ENCODE measurements at regions not wholly inside any gene's neighbourhood (a gene's known extent, or its start where the extent isn't known, plus 50 kb on each side); places are given as distances from the start of the nearest gene placed in this dataset.
"Not testable (repeated sequence)": the region's sequence is repeated elsewhere in the genome, so short reads cannot be mapped to it uniquely, and the experiment has no call there.

- TF ChIP-seq, protein P1, sequence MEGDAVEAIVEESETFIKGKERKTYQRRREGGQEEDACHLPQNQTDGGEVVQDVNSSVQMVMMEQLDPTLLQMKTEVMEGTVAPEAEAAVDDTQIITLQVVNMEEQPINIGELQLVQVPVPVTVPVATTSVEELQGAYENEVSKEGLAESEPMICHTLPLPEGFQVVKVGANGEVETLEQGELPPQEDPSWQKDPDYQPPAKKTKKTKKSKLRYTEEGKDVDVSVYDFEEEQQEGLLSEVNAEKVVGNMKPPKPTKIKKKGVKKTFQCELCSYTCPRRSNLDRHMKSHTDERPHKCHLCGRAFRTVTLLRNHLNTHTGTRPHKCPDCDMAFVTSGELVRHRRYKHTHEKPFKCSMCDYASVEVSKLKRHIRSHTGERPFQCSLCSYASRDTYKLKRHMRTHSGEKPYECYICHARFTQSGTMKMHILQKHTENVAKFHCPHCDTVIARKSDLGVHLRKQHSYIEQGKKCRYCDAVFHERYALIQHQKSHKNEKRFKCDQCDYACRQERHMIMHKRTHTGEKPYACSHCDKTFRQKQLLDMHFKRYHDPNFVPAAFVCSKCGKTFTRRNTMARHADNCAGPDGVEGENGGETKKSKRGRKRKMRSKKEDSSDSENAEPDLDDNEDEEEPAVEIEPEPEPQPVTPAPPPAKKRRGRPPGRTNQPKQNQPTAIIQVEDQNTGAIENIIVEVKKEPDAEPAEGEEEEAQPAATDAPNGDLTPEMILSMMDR (IDR thresholded peaks at IDR 0.05; ENCODE audit: low read depth, low read length) = no peak
- TF ChIP-seq EZH2phosphoT487 (IDR thresholded peaks at IDR 0.05; ENCODE audit: low read depth) = no peak
- H3K27ac ChIP-seq (ENCODE audit: low read length) = no peak overlapping the region
- H3K9ac ChIP-seq (ENCODE audit: low read length) = no peak overlapping the region
Observed at GRCh38 chr15:95636107-95636506, 694.4 kb upstream of the NR2F2 start.

DNA sequence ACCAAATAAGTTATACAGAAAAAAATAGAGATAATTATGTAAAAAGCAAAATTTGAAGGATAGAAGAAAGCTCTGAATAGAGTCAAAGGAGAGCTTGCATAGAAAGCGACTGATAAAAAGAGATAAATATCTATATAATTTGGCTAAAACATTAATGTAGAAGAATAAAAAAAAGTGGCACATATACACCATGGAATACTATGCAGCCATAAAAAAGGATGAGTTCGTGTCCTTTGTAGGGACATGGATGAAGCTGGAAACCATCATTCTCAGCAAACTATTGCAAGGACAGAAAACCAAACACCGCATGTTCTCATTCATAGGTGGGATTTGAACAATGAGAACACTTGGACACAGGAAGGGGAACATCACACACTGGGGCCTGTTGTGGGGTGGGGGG lies 693.3 kb upstream of the NR2F2 start:
- not testable (repeated sequence) for H4K20me1 ChIP-seq (ENCODE audit: insufficient read depth, low read length); H2AFZ ChIP-seq (ENCODE audit: low read depth, low read length); H3K4me3 ChIP-seq (ENCODE audit: low read length); H3K27ac ChIP-seq (ENCODE audit: low read length); H3K79me2 ChIP-seq (ENCODE audit: low read length); H3K36me3 ChIP-seq (replicated peaks; ENCODE audit: low read depth, low read length); H3K9ac ChIP-seq (ENCODE audit: low read length); H3K4me2 ChIP-seq (ENCODE audit: low read length); H3K4me1 ChIP-seq (ENCODE audit: low read length); H3K27me3 ChIP-seq (ENCODE audit: low read depth, low read length); H3K9me3 ChIP-seq (ENCODE audit: insufficient read depth, low read length)

More at GRCh38 chr15:95636107-95636506, 694.4 kb upstream of the NR2F2 start:
- Histone ChIP-seq H3K4me3 (ENCODE audit: low read length) (no peak overlapping the region), H3K4me1 (ENCODE audit: low read length) (no peaks in the 10 kb centered on the region), H2AFZ (ENCODE audit: low read depth, low read length) (no peak overlapping the region), H3K79me2 (ENCODE audit: low read length) (no peaks in the 10 kb centered on the region), H3K4me2 (ENCODE audit: low read length) (no peak overlapping the region), H4K20me1 (ENCODE audit: insufficient read depth, low read length) (no peaks in the 10 kb centered on the region), H3K9me3 (ENCODE audit: insufficient read depth, low read length) (no peaks in the 10 kb centered on the region), H3K27me3 (ENCODE audit: low read depth, low read length) (no peaks in the 10 kb centered on the region), H3K36me3 (replicated peaks; ENCODE audit: low read depth, low read length) (no peaks in the 10 kb centered on the region)

- H3K27me3 ChIP-seq (ENCODE audit: low read depth, low read length) = no peaks in the 10 kb centered on the region
- no peak overlapping the region for H3K9ac ChIP-seq (ENCODE audit: low read length)
- no peaks in the 10 kb centered on the region for H3K9me3 ChIP-seq (ENCODE audit: insufficient read depth, low read length)
- TF ChIP-seq EZH2phosphoT487 (IDR thresholded peaks at IDR 0.05; ENCODE audit: low read depth) = no peak
- TF ChIP-seq, protein P1 (IDR thresholded peaks at IDR 0.05; ENCODE audit: low read depth, low read length) = no peak
- H3K4me2 ChIP-seq (ENCODE audit: low read length) = no peak overlapping the region
- H3K4me3 ChIP-seq (ENCODE audit: low read length) = no peak overlapping the region
- no peaks in the 10 kb centered on the region for H3K4me1 ChIP-seq (ENCODE audit: low read length)
- no peak overlapping the region for H3K27ac ChIP-seq (ENCODE audit: low read length)
- no peak overlapping the region for H2AFZ ChIP-seq (ENCODE audit: low read depth, low read length)
- H3K79me2 ChIP-seq (ENCODE audit: low read length) = no peaks in the 10 kb centered on the region
- H3K36me3 ChIP-seq (replicated peaks; ENCODE audit: low read depth, low read length) = no peaks in the 10 kb centered on the region
- H4K20me1 ChIP-seq (ENCODE audit: insufficient read depth, low read length) = no peaks in the 10 kb centered on the region
Observed at GRCh38 chr15:95639208-95639607, 691.3 kb upstream of the NR2F2 start.

GRCh38 chr15:95644100-95644875 lies 686.2 kb upstream of the NR2F2 start:
- H3K4me2 ChIP-seq (ENCODE audit: low read length) = no peak overlapping the region
- H3K27ac ChIP-seq (ENCODE audit: low read length) = no peak overlapping the region
- H3K79me2 ChIP-seq (ENCODE audit: low read length) = no peaks in the 10 kb centered on the region
- TF ChIP-seq, protein P1 (IDR thresholded peaks at IDR 0.05; ENCODE audit: low read depth, low read length) = no peak
- TF ChIP-seq EZH2phosphoT487 (IDR thresholded peaks at IDR 0.05; ENCODE audit: low read depth) = no peak
- no peak overlapping the region for H3K9ac ChIP-seq (ENCODE audit: low read length)
- H3K36me3 ChIP-seq (replicated peaks; ENCODE audit: low read depth, low read length) = no peaks in the 10 kb centered on the region
- H3K4me1 ChIP-seq (ENCODE audit: low read length) = no peaks in the 10 kb centered on the region
- H2AFZ ChIP-seq (ENCODE audit: low read depth, low read length) = no peak overlapping the region
- no peaks in the 10 kb centered on the region for H4K20me1 ChIP-seq (ENCODE audit: insufficient read depth, low read length)
- no peak overlapping the region for H3K4me3 ChIP-seq (ENCODE audit: low read length)
- H3K9me3 ChIP-seq (ENCODE audit: insufficient read depth, low read length) = no peaks in the 10 kb centered on the region
- no peaks in the 10 kb centered on the region; the same call in 1 of the 2 replicates for H3K27me3 ChIP-seq (ENCODE audit: low read depth, low read length)

All from OCI-LY3 (cell line).